ENCODE measurements at regions not wholly inside any gene's neighbourhood (a gene's known extent, or its start where the extent isn't known, plus 50 kb on each side); places are given as distances from the start of the nearest gene placed in this dataset.

- DNase-seq = no peak
- no peak overlapping the region for H3K4me3 ChIP-seq (ENCODE audit: low read depth, low read length)
- in situ Hi-C loops (cut with HindIII; ENCODE audit: low pct_ligation_motif_present, low sequenced_read_pairs) = no loop called here
- H3K27me3 ChIP-seq (replicated peaks) = no peaks in the 10 kb centered on the region
- H3K27ac ChIP-seq = no peak overlapping the region
- no peaks in the 10 kb centered on the region for H3K36me3 ChIP-seq (replicated peaks)
- no peak for TF ChIP-seq CTCF (IDR thresholded peaks at IDR 0.05; ENCODE audit: low read depth, low read length, missing control alignments)
Observed at GRCh38 chr10:78747401-78748234, 321.1 kb upstream of the ZMIZ1 start.

- in situ Hi-C loops (cut with HindIII; ENCODE audit: low pct_ligation_motif_present, low sequenced_read_pairs) = no loop called here
- TF ChIP-seq CTCF (IDR thresholded peaks at IDR 0.05; ENCODE audit: low read depth, low read length, missing control alignments) = no peak
- Histone ChIP-seq H3K27ac (no peak overlapping the region), H3K4me3 (ENCODE audit: low read depth, low read length) (no peak overlapping the region), H3K27me3 (replicated peaks) (no peaks in the 10 kb centered on the region), H3K36me3 (replicated peaks) (no peaks in the 10 kb centered on the region)
- no peak for DNase-seq
Observed at GRCh38 chr10:78748235-78748533, 320.6 kb upstream of the ZMIZ1 start.

- in situ Hi-C loops (cut with HindIII; ENCODE audit: low pct_ligation_motif_present, low sequenced_read_pairs) = no loop called here
- H3K36me3 ChIP-seq (replicated peaks) = no peaks in the 10 kb centered on the region
- no peak for TF ChIP-seq CTCF (IDR thresholded peaks at IDR 0.05; ENCODE audit: low read depth, low read length, missing control alignments)
- no peak overlapping the region for H3K27ac ChIP-seq
- DNase-seq = no peak
- H3K4me3 ChIP-seq (ENCODE audit: low read depth, low read length) = no peak overlapping the region
- no peaks in the 10 kb centered on the region for H3K27me3 ChIP-seq (replicated peaks)
Observed at GRCh38 chr10:78749200-78749599, 319.6 kb upstream of the ZMIZ1 start.

- H3K27me3 ChIP-seq (replicated peaks) = no peaks in the 10 kb centered on the region
- no peaks in the 10 kb centered on the region for H3K36me3 ChIP-seq (replicated peaks)
- no peak overlapping the region for H3K4me3 ChIP-seq (ENCODE audit: low read depth, low read length)
- no peak for TF ChIP-seq CTCF (IDR thresholded peaks at IDR 0.05; ENCODE audit: low read depth, low read length, missing control alignments)
- H3K27ac ChIP-seq = no peak overlapping the region
- no peak for DNase-seq
- in situ Hi-C loops (cut with HindIII; ENCODE audit: low pct_ligation_motif_present, low sequenced_read_pairs) = no loop called here
Observed at GRCh38 chr10:78749898-78750297, 318.9 kb upstream of the ZMIZ1 start.

- no peak for TF ChIP-seq CTCF (IDR thresholded peaks at IDR 0.05; ENCODE audit: low read depth, low read length, missing control alignments)
- in situ Hi-C loops (cut with HindIII; ENCODE audit: low pct_ligation_motif_present, low sequenced_read_pairs) = no loop called here
Observed at GRCh38 chr10:78750418-78750817, 318.3 kb upstream of the ZMIZ1 start.

GRCh38 chr10:78751716-78752115 is 317.1 kb upstream of the ZMIZ1 start:
- TF ChIP-seq CTCF (IDR thresholded peaks at IDR 0.05; ENCODE audit: low read depth, low read length, missing control alignments) = no peak
- no peak overlapping the region for H3K27ac ChIP-seq
- DNase-seq = no peak
- no peaks in the 10 kb centered on the region for H3K36me3 ChIP-seq (replicated peaks)
- H3K27me3 ChIP-seq (replicated peaks) = no peaks in the 10 kb centered on the region
- H3K4me3 ChIP-seq (ENCODE audit: low read depth, low read length) = no peak overlapping the region
- in situ Hi-C loops (cut with HindIII; ENCODE audit: low pct_ligation_motif_present, low sequenced_read_pairs) = no loop called here

More at GRCh38 chr10:78750418-78750817, 318.3 kb upstream of the ZMIZ1 start:
- Histone ChIP-seq H3K27me3 (replicated peaks) (no peaks in the 10 kb centered on the region), H3K36me3 (replicated peaks) (no peaks in the 10 kb centered on the region), H3K4me3 (ENCODE audit: low read depth, low read length) (no peak overlapping the region), H3K27ac (no peak overlapping the region)
- no peak for DNase-seq

Data from brain microvascular endothelial cell (primary cell).